Tibial nerve (tissue), 3 donors: ENCODE measurements at regions not wholly inside any gene's neighbourhood (a gene's known extent, or its start where the extent isn't known, plus 50 kb on each side); places are given as distances from the start of the nearest gene placed in this dataset.

Experiments
- CTCF ChIP-seq, 5 experiments: fragments of 200-600 bp in 3 of 5; fragments of 450-650 bp in 2 of 5; sonication (generic) in 3 of 5; IDR thresholded peaks; one replicate each; pipeline ENCODE4 v1.5.1; 2016 to 2019; ENCODE audit warnings: antibody characterized with exemption in 5 of 5, mild to moderate bottlenecking in 3 of 5, moderate library complexity in 2 of 5
- POLR2A ChIP-seq, 2 donors: fragments of 450-650 bp; IDR thresholded peaks; one replicate each; pipeline ENCODE4 v1.6.1; 2017; ENCODE audit warnings: antibody characterized with exemption in 2 of 2, mild to moderate bottlenecking in 2 of 2, moderate library complexity in 2 of 2

- TF ChIP-seq CTCF (IDR thresholded peaks at IDR 0.05) (no peak), POLR2A (IDR thresholded peaks at IDR 0.05) (no peak)
Observed at GRCh38 chr12:105832021-105832420, 306.7 kb downstream of the NUAK1 start.
